Thoracic aorta (tissue), 2 donors: ENCODE measurements at regions not wholly inside any gene's neighbourhood (a gene's known extent, or its start where the extent isn't known, plus 50 kb on each side); places are given as distances from the start of the nearest gene placed in this dataset.
A peak's percentile ranks its signal among the peaks of the same experiment; 100 is the strongest.

Experiments used
- ATAC-seq: fragments of 150-250 bp; one replicate; pipeline ENCODE4 v1.8.0; 2017; ENCODE audit warnings: low read depth; ENCODE audit not compliant: insufficient number of reproducible peaks, low FRiP score
- DNase-seq: peaks from one replicate; pipeline ENCODE4 v3.0.0-alpha.2; 2020; ENCODE audit warnings: low spot score
- H3K27ac ChIP-seq, 2 donors: fragments of 200-600 bp; sonication (generic); 1 replicate in 1 of 2; 2 replicates in 1 of 2; pipeline ENCODE4 v1.5.1; 2016; ENCODE audit warnings: mild to moderate bottlenecking in 2 of 2, moderate library complexity in 2 of 2
- H3K27me3 ChIP-seq: fragments of 200-600 bp; sonication (generic); replicated peaks from 2 replicates; pipeline ENCODE4 v1.6.0; 2016; ENCODE audit warnings: mild to moderate bottlenecking; ENCODE audit not compliant: insufficient read depth
- H3K36me3 ChIP-seq: fragments of 200-600 bp; sonication (generic); one replicate; pipeline ENCODE4 v1.5.1; 2016
- H3K4me1 ChIP-seq, 2 donors: fragments of 200-600 bp; sonication (generic); 1 replicate in 1 of 2; 2 replicates in 1 of 2; pipeline versions ENCODE4 v1.5.1 to v1.6.0; 2016; ENCODE audit warnings: low read depth in 2 of 2, mild to moderate bottlenecking in 1 of 2; ENCODE audit not compliant: control insufficient read depth in 1 of 2
- H3K4me3 ChIP-seq: fragments of 200-600 bp; sonication (generic); 2 replicates; pipeline ENCODE4 v1.5.1; 2016; ENCODE audit warnings: mild to moderate bottlenecking
- H3K9me3 ChIP-seq: fragments of 200-600 bp; sonication (generic); 2 replicates; pipeline ENCODE4 v1.5.1; 2016
- TF ChIP-seq, protein P1 (sequence below): fragments of 200-600 bp; sonication (generic); IDR thresholded peaks from one replicate; pipeline ENCODE4 v1.5.1; 2019; ENCODE audit warnings: antibody characterized with exemption

DNA sequence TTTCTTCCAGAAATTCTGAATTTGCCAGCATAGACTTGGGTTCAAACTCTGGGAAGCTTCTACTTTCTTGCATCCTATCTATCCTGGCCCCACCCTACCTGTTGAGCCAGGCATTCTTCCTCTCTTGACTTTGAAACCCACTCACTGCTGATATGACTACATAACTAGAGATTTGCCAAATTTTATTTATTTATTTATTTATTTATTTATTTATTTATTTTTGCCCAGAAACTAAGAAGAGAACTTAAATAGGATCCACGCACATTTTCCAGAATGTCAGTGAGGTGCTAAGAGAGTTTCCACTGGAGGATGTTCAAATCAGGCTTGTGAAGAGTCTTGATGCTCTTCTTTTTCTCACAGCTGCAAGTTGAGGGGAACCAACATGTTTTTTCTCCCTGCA lies 487.8 kb upstream of the PODXL start:
- ATAC-seq: no peak
- TF ChIP-seq, protein P1, sequence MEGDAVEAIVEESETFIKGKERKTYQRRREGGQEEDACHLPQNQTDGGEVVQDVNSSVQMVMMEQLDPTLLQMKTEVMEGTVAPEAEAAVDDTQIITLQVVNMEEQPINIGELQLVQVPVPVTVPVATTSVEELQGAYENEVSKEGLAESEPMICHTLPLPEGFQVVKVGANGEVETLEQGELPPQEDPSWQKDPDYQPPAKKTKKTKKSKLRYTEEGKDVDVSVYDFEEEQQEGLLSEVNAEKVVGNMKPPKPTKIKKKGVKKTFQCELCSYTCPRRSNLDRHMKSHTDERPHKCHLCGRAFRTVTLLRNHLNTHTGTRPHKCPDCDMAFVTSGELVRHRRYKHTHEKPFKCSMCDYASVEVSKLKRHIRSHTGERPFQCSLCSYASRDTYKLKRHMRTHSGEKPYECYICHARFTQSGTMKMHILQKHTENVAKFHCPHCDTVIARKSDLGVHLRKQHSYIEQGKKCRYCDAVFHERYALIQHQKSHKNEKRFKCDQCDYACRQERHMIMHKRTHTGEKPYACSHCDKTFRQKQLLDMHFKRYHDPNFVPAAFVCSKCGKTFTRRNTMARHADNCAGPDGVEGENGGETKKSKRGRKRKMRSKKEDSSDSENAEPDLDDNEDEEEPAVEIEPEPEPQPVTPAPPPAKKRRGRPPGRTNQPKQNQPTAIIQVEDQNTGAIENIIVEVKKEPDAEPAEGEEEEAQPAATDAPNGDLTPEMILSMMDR: no peak
- no peaks in the 10 kb centered on the region for H3K36me3 ChIP-seq

DNA sequence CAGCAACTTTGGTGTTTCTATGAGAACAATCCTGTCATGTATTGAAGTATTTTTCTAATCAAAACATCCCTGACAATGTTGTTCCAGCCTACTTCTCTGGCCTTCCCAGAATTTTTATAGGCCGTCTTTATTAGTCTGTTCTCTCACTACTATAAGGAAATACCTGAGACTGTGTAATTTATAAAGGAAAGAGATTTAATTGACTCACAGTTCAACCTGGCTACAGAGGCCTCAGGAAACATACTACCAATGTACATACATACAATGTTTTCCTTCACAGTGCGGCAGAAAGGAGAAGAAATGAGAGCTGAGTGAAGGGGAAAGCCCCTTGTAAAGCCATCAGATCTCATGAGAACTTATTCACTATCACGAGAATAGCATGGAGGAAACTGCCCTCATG lies 484.7 kb upstream of the PODXL start:
- H3K27ac ChIP-seq: no peak overlapping the region
- H3K9me3 ChIP-seq: no peaks in the 10 kb centered on the region
- no peak for ATAC-seq
- no peak overlapping the region for H3K4me3 ChIP-seq
- TF ChIP-seq, protein P1: no peak
- peaks cover 3 to 10% of the 10 kb centered on the region in 2 donors for H3K4me1 ChIP-seq
- no peak for DNase-seq
- no peaks in the 10 kb centered on the region for H3K27me3 ChIP-seq
- no peaks in the 10 kb centered on the region for H3K36me3 ChIP-seq

More for the DNA sequence above, 487.8 kb upstream of the PODXL start:
- no peak for DNase-seq
- no peaks in the 10 kb centered on the region for H3K4me1 ChIP-seq
- no peaks in the 10 kb centered on the region for H3K9me3 ChIP-seq
- no peak overlapping the region for H3K27ac ChIP-seq
- H3K27me3 ChIP-seq: no peaks in the 10 kb centered on the region
- no peak overlapping the region for H3K4me3 ChIP-seq

DNA sequence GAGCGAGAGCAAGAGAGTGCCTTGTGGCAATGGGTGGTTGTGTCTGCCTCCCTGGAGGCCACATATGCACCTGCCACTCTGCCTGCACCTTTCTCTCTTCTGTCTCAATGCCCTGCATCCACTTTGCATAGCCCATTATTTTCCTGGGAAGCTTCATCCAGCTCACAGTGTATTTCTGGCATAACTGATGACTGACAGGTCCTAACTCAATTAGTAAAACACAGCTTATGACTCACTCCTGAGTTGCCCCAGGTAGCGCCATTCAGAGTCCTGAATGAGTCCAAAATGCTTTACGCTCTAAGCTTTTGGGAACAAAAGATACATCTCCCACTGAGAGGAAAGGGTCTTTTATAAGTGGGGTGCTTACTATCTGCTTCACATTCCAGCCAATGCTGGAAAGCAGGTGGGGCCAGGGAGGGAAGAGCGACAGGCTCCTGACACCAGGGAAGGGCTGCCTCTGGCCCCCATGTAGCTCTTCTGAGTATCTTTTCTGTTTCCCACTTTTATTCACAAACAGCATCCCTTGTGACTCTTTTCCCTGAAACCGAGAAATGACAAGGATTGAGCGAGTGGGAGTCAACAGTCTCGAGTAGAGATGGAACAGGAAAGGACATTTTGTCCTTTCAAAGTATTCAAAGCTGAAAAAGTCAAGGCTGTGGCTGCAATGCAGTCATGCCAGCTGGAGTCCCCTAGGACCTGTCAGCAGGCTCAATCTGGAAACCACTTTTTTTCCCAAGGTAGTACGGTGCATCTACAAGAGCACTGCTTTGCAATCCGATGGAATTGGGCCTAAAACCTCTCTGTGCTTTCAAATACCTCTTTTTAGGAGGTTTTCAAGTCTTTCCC lies 479.3 kb upstream of the PODXL start:
- Histone ChIP-seq H3K4me3 (no peak overlapping the region), H3K27ac (peak overlapping the region; percentile 56 to 84), H3K4me1 (peaks cover 7 to 31% of the 10 kb centered on the region in 2 donors), H3K27me3 (no peaks in the 10 kb centered on the region), H3K36me3 (no peaks in the 10 kb centered on the region), H3K9me3 (no peaks in the 10 kb centered on the region)
- peak; percentile 19 for DNase-seq
- no peak for ATAC-seq
- TF ChIP-seq, protein P1: no peak

DNA sequence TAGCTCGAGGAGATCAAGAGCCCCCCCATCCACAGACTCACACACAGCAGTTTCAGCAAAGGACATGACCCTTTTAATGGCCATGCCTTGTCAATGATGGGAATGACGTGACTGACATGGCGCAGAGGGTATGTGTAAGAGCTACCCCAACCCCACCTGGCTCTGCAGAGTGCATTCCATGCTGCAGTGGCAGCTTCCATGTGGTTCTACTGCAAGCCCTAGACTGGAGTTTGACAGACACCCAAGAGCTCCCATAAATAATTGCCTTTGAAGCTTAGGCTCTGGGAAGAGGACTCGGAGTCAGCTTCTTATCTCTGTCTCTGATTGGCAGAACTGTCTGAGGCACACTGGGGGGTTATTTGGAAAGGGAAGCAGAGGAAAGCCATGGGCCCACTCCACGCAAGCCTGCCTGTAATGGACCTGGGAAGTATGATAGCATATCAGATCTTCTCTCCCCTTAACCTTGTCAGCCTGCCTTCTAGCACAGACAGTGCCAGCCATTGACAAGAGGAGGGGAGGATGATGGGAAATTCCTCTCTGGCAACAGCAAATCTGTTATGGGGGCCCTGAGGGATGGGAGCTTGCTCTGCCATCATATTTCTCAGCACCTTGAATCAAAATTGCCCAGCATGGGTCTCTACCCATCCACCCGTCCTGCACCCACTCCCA lies 478.5 kb upstream of the PODXL start:
- no peak for ATAC-seq
- peak overlapping the region in 1 of 2 donors; percentile 84 for H3K27ac ChIP-seq

DNA sequence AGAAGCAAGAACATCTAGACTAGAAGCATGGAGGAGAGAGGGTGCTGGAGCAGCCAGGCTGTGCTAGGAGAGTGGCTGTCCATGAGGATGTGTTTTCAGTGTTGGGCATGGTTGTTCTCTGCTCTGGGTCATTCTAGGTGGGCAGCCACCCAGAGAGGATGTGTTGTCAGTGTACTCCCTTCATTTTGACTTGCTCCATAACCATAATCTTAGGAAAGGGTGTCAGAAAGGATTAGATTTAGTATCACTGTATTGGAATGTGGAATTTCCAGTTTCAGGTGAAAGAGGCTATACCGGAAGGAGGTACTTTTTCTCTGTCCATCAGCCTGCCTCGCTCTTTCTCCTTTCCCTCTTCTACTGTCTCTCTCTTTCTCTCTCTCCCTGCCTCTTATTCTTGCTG lies 474.5 kb upstream of the PODXL start:
- TF ChIP-seq, protein P1: no peak
- ATAC-seq (no peak), DNase-seq (no peak)
- Histone ChIP-seq H3K27me3 (no peaks in the 10 kb centered on the region), H3K4me1 (peaks cover 13 to 33% of the 10 kb centered on the region in 2 donors), H3K36me3 (no peaks in the 10 kb centered on the region), H3K4me3 (no peak overlapping the region), H3K27ac (peak overlapping the region; percentile 18 to 42), H3K9me3 (no peaks in the 10 kb centered on the region)

More for the DNA sequence above, 478.5 kb upstream of the PODXL start:
- no peak for DNase-seq
- Histone ChIP-seq H3K9me3 (no peaks in the 10 kb centered on the region), H3K4me3 (no peak overlapping the region), H3K4me1 (peaks cover 14 to 39% of the 10 kb centered on the region in 2 donors), H3K36me3 (no peaks in the 10 kb centered on the region), H3K27me3 (no peaks in the 10 kb centered on the region)
- TF ChIP-seq, protein P1: no peak
